D341Med (cell line): ENCODE measurements at regions not wholly inside any gene's neighbourhood (a gene's known extent, or its start where the extent isn't known, plus 50 kb on each side); places are given as distances from the start of the nearest gene placed in this dataset.

Experiments used
- DNase-seq: peaks from one replicate; pipeline ENCODE4 v3.0.0; 2012; ENCODE audit warnings: low spot score

DNA sequence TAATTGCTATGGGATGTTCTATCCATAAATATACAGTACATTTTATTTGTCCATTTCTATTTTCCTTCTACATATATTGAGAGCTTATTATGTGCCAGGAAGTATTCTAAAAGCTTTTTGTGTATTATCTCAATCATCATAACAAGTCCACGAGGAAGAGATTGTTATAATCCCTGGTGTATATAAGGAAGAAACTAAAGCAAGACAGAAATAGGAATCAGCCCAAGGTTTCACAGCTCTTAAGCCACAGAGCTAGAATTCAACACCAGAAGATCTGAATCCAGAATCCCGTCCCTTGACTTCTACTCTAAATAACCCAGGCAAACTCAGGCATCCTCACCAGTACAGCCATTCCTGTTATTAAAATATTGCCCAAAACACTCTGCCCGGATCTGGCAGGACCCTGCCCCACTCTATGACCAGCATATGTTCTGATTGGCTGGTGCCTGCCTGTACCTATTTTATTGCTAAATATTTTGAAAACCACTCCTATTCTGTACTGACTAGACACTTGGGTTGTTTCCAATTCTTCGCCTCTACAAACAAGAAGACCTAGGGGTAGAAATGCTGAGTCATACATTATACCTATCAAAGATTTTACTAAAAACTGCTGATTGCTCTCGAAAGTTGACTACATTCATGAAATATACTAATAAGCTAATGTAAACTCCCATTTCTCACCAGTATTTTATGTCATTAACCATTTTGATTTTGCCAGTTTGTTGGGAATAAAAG is 297.4 kb downstream of the ENC1 start:
- no peak for DNase-seq

DNA sequence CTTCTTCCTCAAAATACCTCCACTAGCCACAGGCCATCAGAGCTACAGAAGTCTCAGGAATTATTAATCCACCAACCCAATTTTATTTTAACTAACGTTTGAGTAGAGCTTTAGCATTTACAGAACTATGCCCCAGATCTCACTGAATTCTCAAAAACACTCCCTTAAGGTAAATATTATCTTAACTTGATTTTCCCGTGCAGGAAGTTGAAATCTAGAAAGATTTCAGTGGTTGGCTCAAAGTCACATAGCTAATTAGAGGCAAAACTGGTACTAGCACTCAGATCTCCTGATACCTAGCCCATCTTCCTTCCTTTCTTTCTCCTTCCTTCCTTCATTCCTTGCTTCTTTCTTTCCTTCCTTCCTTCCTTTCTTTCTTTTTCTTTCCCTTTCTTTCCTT is 298.3 kb downstream of the ENC1 start:
- DNase-seq: no peak

DNA sequence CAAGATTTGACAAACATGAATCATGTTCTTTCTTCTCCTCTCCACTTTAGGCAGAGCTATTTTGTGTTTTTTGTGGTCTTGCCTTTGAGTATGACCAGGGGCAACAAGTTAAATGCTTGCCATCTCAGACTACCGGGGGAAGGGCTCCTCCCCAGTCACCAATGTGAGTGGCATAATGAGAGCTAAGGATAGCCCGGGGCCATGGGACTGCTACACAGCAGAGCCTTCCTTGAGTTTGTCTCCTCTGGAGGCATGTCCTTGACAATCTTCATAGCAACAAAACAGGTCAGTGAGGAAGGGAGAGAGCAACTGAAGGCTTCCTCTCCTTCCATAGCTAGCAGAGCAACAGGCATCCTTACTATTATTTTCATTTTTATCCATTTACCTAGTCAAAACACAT is 299.3 kb downstream of the ENC1 start:
- DNase-seq: no peak

DNA sequence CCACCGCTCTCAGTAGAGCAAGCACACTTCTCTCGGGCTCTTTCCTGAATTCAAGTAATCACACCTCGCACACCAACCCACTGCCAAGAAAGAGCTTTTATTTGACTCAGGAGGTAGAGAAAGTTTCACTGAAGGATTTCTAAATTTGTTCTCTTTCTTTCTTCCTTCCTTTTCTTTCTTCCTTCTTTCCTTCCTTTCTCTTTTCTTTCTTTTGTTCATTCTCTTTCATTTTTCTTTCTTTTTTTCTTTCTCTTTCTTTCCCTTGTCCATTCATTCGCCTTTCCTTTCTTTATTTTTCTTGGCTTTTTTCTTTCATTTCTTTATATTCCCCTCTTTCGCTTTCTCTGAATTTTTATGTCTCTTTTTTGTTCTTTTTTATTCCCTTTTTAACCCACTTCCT is 300.1 kb downstream of the ENC1 start:
- DNase-seq: no peak

GRCh38 chr5:74337984-74338310 is 302.6 kb downstream of the ENC1 start:
- DNase-seq: no peak

- DNase-seq: no peak
Observed at GRCh38 chr5:74337254-74337983, 303.1 kb downstream of the ENC1 start.

- peak; percentile 40 for DNase-seq
Observed at GRCh38 chr5:74336297-74336696, 304.2 kb downstream of the ENC1 start.

DNA sequence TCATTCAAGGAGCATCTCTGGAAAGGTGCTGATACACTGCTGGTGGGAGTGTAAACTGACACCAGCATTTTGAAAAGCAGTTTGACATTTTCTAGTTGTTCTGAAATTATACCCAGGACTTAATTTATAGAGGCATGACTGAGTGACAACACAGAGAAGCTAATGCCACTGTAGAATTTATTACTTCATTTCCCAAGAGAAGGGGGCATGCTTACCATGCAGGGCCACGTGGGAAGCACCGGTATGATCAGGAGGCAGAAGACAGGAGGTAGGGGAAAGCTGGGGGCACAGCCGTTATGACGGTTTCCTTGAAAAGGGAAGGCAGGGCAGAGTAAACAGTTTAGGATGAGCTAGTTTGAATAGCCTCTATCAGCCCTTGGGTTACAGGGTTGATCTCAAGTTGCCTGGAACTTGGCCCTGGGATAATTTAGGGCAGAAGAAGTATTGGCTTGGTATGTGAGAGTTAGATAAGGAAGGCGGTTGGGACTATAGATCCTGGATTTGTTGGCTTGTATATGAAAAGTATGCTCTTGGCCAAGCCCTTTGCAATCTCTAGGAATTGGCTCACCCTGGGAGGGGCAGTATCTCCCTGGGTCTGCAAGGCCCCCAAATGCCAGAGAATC is 305.7 kb downstream of the ENC1 start:
- no peak for DNase-seq

- no peak for DNase-seq
Observed at GRCh38 chr5:74334062-74334761, 306.3 kb downstream of the ENC1 start.

GRCh38 chr5:74333430-74333829 is 307.1 kb downstream of the ENC1 start:
- no peak for DNase-seq

GRCh38 chr5:74332682-74333081 is 307.8 kb downstream of the ENC1 start:
- no peak for DNase-seq

DNA sequence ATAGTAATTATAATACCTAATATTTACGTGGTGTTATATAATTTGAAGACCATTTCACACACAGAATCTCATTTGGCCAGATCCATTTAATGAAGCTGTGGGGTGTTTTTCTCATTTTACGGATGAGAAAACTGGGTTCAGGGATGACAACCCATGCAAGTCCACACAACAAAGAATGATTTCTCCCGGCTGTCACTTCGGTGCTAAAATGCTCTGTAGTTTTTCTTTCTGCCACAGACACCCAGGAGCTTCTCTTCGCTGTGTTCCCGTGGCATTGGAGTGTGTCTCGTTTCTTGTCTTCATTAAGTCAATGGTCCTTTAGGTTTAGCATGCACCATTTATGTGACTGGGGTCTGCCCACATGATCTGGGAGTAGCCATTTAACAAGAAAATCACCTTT is 308.5 kb downstream of the ENC1 start:
- no peak for DNase-seq

DNA sequence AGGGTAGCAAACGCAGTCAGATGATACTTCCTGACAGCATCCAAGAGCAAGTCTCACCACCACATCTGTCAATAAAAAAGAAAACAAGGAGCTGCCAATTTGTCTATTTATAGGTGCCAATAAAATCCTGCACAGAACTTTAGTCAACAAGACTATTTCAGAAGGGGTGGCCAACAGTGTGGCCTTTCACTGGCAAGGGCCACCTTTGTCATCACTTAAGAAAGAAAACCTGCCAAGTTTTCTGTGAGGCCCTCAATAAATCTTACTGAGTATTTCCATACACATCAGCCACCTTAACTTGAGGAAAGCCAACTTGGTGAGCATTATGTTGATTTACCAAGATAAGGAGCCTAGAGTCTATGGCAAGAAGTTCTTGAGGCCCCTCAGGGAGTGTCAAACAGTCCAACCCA is 312.3 kb downstream of the ENC1 start:
- DNase-seq: no peak

DNA sequence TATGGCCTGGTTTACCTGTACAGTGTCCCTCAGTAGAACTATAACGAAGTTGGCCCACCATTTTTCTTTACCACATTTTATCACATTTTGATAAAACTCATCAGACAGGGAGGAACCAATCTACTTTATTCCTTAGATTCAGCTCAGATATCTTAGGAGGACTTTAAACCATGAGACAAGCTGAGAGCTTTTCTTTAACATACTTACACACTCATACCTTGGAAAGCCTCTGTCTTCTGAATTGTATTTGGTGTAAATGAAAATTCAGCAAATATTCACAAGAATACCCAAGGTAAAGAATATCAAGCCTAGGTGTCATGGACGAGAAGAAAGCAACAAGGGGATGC is 313.2 kb downstream of the ENC1 start:
- DNase-seq: no peak

GRCh38 chr5:74326571-74327338 is 313.8 kb downstream of the ENC1 start:
- DNase-seq: no peak

GRCh38 chr5:74325866-74326265 is 314.7 kb downstream of the ENC1 start:
- DNase-seq: no peak

DNA sequence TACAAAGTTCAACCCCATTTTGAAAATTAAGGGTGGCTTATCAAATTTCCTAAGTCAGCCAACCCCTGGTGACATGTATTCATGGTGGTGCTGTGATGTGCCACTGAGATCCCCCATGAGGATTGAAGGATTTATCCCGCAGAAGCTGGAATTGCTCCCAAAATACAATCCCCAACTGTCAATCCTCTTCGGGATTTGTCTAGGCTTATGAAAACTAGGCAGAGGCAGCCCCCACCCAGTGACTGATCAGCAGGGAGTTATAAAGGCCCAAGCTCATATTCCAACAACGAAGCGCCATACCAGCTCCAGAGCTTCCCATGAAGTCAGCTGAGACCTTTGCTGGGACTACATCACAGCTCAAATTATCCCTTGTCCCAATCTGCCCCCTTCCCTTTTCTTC is 316.0 kb downstream of the ENC1 start:
- peak; percentile 80 for DNase-seq

- no peak for DNase-seq
Observed at GRCh38 chr5:74322944-74323343, 317.6 kb downstream of the ENC1 start.

DNA sequence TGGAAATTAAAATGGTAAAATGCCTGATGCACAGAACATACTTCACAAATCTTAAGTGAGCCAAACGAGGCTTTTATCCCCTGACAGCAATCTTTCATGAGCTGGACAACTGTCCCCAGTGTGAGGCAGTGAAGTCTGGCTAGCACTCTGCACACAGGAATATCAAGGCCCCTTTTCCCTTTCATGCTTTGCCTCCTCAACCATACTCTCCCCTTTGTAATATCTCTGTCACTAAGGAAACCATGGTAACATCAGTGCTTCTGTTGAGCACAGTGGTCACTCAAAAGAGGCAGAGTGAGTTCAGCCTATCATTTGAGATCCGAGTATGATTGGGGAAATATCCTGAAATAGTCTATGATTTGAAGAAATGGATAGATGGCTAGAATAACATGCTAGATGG is 318.3 kb downstream of the ENC1 start:
- DNase-seq: no peak

DNA sequence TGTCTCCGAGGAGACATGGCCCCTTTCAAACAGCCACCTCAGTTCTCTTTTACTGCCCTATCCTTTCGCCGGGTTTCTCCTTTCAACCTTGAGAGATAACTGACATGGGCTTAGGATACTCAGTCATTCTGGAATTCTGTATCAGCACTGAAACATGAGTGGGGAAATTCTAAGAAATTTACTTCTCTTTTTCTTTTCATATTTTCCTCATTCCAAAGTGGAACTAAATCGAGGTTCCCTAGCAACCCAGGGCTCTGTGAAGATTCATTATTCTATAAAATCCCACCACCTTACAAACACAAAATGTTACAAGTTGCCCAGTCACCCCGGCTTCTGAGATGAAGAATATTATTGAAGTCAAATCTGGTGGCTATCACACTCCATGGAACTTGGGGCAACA is 319.2 kb downstream of the ENC1 start:
- no peak for DNase-seq

DNA sequence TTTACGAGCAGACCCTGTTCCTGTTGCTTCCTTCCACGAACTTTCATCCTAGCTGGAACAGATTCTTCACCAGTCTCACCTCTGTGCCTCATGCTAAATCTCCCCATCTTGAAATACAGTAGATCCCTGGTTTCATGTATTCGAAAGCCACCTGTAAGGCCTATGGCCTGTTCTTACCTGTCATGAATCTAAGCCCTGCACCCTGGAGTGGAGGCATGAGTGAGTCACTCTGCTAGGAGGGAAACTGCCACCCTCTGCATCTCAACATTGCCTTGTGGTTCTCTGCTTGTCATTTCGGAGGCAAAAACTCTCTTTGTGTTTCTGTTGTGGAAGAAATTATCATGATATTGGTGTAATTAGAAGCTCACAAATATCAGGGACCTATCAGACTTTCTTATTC is 320.0 kb downstream of the ENC1 start:
- DNase-seq: no peak

DNA sequence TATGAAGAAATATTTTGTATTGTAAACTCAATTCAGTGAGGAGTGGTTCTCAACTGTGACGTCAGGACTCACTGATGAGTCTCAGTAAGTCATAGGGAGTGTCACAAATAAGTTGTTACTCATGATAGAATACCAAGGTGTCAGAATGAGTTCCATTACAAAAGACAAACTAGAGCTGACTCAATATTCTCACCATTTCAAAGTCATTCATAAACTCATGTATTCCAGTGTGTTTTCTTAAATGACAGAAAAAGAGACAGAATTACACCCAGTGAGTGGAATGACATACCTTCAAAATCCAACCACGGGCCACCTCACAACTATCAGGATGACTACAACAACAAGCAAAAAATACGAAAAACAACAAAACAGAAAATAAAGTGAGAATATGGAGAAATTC is 321.5 kb downstream of the ENC1 start:
- no peak for DNase-seq
